KMS-11 (cell line): ENCODE measurements at regions not wholly inside any gene's neighbourhood (a gene's known extent, or its start where the extent isn't known, plus 50 kb on each side); places are given as distances from the start of the nearest gene placed in this dataset.

Source experiments
- H2AFZ ChIP-seq: fragments of 200-600 bp; sonication (generic); 2 replicates; pipeline ENCODE4 v1.6.1; 2016; ENCODE audit warnings: antibody characterized with exemption, mixed run types, low read depth
- H3K27ac ChIP-seq: fragments of 200-600 bp; sonication (generic); 2 replicates; pipeline ENCODE4 v1.6.1; 2016; ENCODE audit warnings: mild to moderate bottlenecking, mixed run types
- H3K27me3 ChIP-seq: fragments of 200-600 bp; sonication (generic); 2 replicates; pipeline ENCODE4 v1.6.1; 2017; ENCODE audit warnings: mild to moderate bottlenecking, low read depth, mixed run types, moderate library complexity; ENCODE audit not compliant: insufficient read depth
- H3K36me3 ChIP-seq: fragments of 200-600 bp; sonication (generic); 2 replicates; pipeline ENCODE4 v1.6.1; 2017; ENCODE audit warnings: mild to moderate bottlenecking, mixed run types; ENCODE audit not compliant: insufficient read depth
- H3K4me1 ChIP-seq: fragments of 200-600 bp; sonication (generic); 2 replicates; pipeline ENCODE4 v1.6.1; 2016; ENCODE audit warnings: mild to moderate bottlenecking, low read depth, mixed run types; ENCODE audit not compliant: poor library complexity, severe bottlenecking
- H3K4me2 ChIP-seq: fragments of 200-600 bp; sonication (generic); 2 replicates; pipeline ENCODE4 v1.7.0; 2016; ENCODE audit warnings: mild to moderate bottlenecking, mixed run types
- H3K4me3 ChIP-seq: fragments of 200-600 bp; sonication (generic); IDR thresholded peaks from 2 replicates; pipeline ENCODE4 v1.6.1; 2017; ENCODE audit warnings: low read depth, low read length, mixed read lengths; ENCODE audit not compliant: insufficient read depth
- H3K79me2 ChIP-seq: fragments of 200-600 bp; sonication (generic); 2 replicates; pipeline ENCODE4 v1.6.1; 2016; ENCODE audit warnings: low read depth, mixed run types; ENCODE audit not compliant: insufficient read depth
- H3K9ac ChIP-seq: fragments of 200-600 bp; sonication (generic); 2 replicates; pipeline ENCODE4 v1.6.1; 2016; ENCODE audit warnings: mild to moderate bottlenecking, mixed run types
- H4K20me1 ChIP-seq: fragments of 200-600 bp; sonication (generic); 2 replicates; pipeline ENCODE4 v1.6.1; 2016; ENCODE audit warnings: mild to moderate bottlenecking, mixed run types; ENCODE audit not compliant: insufficient read depth
- TF ChIP-seq, protein P1 (sequence below): fragments of 200-600 bp; sonication (generic); conservative IDR thresholded peaks from 2 replicates; pipeline ENCODE4 v1.6.1; 2017; ENCODE audit warnings: low read depth, mild to moderate bottlenecking, antibody characterized with exemption, low read length, moderate library complexity, mixed read lengths

GRCh38 chr2:238658054-238658407 is 189.9 kb upstream of the TWIST2 start:
- Histone ChIP-seq H3K27me3 (no peaks in the 10 kb centered on the region), H3K4me1 (no peaks in the 10 kb centered on the region), H3K79me2 (no peaks in the 10 kb centered on the region), H4K20me1 (no peaks in the 10 kb centered on the region), H3K27ac (no peak overlapping the region), H2AFZ (no peak overlapping the region), H3K36me3 (no peaks in the 10 kb centered on the region), H3K9ac (no peak overlapping the region), H3K4me2 (no peak overlapping the region), H3K4me3 (no peak overlapping the region)
- TF ChIP-seq, protein P1, sequence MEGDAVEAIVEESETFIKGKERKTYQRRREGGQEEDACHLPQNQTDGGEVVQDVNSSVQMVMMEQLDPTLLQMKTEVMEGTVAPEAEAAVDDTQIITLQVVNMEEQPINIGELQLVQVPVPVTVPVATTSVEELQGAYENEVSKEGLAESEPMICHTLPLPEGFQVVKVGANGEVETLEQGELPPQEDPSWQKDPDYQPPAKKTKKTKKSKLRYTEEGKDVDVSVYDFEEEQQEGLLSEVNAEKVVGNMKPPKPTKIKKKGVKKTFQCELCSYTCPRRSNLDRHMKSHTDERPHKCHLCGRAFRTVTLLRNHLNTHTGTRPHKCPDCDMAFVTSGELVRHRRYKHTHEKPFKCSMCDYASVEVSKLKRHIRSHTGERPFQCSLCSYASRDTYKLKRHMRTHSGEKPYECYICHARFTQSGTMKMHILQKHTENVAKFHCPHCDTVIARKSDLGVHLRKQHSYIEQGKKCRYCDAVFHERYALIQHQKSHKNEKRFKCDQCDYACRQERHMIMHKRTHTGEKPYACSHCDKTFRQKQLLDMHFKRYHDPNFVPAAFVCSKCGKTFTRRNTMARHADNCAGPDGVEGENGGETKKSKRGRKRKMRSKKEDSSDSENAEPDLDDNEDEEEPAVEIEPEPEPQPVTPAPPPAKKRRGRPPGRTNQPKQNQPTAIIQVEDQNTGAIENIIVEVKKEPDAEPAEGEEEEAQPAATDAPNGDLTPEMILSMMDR = no peak

DNA sequence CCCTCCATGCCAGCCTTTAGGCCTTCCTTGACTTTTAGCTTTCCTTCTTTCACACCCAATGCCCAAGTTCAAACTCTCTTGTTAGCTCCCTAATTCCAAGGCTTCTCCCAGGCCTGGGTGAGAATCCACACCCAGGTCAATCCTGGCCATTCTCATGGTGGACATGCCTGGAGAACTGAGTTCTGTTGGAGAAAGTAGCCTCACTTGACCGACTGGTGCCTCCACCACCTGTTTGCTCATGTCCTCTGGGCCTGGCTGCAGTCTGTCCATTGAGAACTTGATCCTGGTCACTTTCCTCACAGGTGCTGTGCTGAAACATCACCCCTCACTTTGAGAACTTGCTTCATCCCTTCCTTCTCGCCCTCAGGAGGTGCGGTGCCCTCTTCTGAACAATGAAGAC is 189.1 kb upstream of the TWIST2 start:
- Histone ChIP-seq H3K79me2 (no peaks in the 10 kb centered on the region), H3K27me3 (no peaks in the 10 kb centered on the region), H3K9ac (no peak overlapping the region), H2AFZ (no peak overlapping the region), H3K27ac (no peak overlapping the region), H3K36me3 (no peaks in the 10 kb centered on the region), H3K4me2 (no peak overlapping the region), H4K20me1 (no peaks in the 10 kb centered on the region), H3K4me1 (no peaks in the 10 kb centered on the region), H3K4me3 (no peak overlapping the region)
- TF ChIP-seq, protein P1 = no peak

DNA sequence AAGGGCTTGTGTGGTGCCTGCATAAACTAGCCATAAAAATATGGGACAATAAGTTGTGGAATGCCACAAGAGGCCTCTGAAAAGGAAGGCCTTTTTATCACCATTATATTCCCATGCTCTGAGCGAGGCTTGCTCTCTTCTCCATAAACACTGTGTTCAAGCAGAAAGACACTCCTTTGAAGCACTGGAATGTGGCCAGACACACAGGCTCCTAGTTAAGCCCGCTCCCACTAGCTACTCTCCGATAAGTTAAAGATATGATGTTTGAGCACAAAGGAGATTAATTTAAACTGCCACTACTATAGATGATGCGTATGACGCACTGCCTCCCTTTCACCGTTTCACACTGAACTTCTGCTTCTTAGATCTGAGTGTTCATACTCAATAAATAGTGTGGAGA is 188.7 kb upstream of the TWIST2 start:
- Histone ChIP-seq H3K36me3 (no peaks in the 10 kb centered on the region), H3K79me2 (no peaks in the 10 kb centered on the region), H2AFZ (no peak overlapping the region), H3K4me1 (no peaks in the 10 kb centered on the region), H3K9ac (no peak overlapping the region), H3K27ac (no peak overlapping the region), H3K4me2 (no peak overlapping the region), H3K4me3 (no peak overlapping the region), H3K27me3 (no peaks in the 10 kb centered on the region), H4K20me1 (no peaks in the 10 kb centered on the region)
- TF ChIP-seq, protein P1 = no peak

DNA sequence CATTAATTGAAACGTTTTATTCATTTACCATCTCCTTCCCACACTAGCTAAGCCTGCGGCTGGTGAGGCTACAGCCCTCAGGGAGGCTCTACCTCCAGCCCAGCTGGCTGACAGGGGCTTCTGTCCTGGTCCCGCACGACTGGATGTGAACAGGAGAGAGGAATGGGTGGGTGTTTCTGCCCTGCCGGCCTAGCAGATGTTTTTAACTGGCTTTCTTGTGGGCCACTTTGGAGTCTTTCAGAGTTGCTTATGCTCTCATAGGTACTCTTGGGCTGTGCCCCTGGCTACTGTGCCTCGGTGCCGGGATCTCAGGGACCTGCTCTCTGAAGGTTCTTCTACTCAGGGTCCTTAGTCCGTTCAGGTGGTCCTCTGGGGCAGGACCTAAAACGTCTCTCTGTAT is 184.3 kb upstream of the TWIST2 start:
- Histone ChIP-seq H2AFZ (no peak overlapping the region), H3K36me3 (no peaks in the 10 kb centered on the region), H3K4me3 (no peak overlapping the region), H3K9ac (no peak overlapping the region), H4K20me1 (no peaks in the 10 kb centered on the region), H3K4me2 (no peak overlapping the region), H3K27me3 (no peaks in the 10 kb centered on the region), H3K27ac (no peak overlapping the region), H3K79me2 (no peaks in the 10 kb centered on the region), H3K4me1 (no peaks in the 10 kb centered on the region)
- TF ChIP-seq, protein P1 = no peak

GRCh38 chr2:238665919-238666318 is 182.0 kb upstream of the TWIST2 start:
- H3K4me3 ChIP-seq = no peak overlapping the region
- H3K4me1 ChIP-seq = no peaks in the 10 kb centered on the region
- no peaks in the 10 kb centered on the region for H3K36me3 ChIP-seq
- no peaks in the 10 kb centered on the region for H4K20me1 ChIP-seq
- no peak overlapping the region for H3K27ac ChIP-seq
- H3K79me2 ChIP-seq = no peaks in the 10 kb centered on the region
- no peak overlapping the region for H2AFZ ChIP-seq
- H3K27me3 ChIP-seq = no peaks in the 10 kb centered on the region
- H3K4me2 ChIP-seq = no peak overlapping the region
- H3K9ac ChIP-seq = no peak overlapping the region
- TF ChIP-seq, protein P1 = no peak
